ENCODE measurements at regions not wholly inside any gene's neighbourhood (a gene's known extent, or its start where the extent isn't known, plus 50 kb on each side); places are given as distances from the start of the nearest gene placed in this dataset.

DNA sequence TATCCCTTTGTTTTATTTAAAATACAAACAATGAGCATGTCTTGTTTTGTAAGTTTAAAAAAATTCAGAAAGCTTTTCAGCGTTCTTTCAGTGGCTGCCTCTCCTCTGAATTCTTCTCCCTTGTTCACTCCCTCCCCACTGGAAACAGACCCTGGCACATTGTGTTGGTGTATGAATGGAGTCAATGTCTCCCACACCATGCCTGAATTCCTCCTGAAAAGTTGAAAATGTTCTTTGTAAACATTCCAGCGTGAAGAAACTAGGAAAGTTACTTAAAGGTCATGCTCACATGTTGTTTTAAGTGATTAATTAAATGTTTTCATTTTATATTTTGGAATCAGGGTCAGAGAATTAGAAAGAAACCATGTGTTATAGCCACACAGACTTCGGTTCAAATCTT lies 136.9 kb upstream of the DYNLRB2 start:
- Histone ChIP-seq H3K4me1 (ENCODE audit: insufficient read depth) (no peaks in the 10 kb centered on the region), H3K27ac (ENCODE audit: low read depth) (no peak overlapping the region), H3K36me3 (ENCODE audit: insufficient read depth) (no peaks in the 10 kb centered on the region), H3K4me3 (ENCODE audit: low read depth, low read length) (no peak overlapping the region)
- no peak for DNase-seq (ENCODE audit: extremely low spot score)
- WGBS: 29% methylated on average over 3 of the region's 3 CpGs

DNA sequence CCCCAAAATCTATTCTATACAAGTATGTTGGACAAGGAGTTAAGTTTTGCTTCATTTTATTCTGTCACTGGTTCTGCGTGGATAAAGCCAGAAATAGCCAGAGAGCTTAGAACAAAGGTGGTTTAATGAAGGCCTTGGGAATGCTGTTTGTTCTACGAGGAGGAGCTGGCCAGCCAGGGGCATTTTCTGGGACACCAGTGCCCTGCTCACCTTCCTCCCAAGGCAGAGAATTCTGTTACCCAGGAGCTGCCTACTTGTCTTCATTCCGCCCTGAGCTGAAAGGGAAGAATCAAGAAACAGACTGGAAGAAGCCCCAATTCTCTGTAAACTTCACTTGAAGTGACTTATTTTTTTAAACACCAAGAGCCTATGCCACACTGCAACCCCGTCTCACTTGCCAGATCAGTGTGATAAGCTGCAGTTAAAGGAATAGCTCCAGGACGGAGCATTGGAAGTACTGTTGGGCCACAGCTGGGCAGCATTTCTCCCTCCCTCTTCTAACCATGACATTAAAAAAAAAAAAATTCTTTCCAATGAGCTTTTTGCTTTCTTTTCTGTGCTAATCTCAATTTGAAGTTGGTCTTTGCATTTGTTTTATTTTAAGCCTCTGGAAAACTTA lies 149.8 kb upstream of the DYNLRB2 start:
- H3K36me3 ChIP-seq (ENCODE audit: insufficient read depth): no peaks in the 10 kb centered on the region
- no peak overlapping the region for H3K4me3 ChIP-seq (ENCODE audit: low read depth, low read length)
- no peaks in the 10 kb centered on the region for H3K4me1 ChIP-seq (ENCODE audit: insufficient read depth)
- WGBS: 53% methylated on average over 5 of the region's 5 CpGs
- DNase-seq (ENCODE audit: extremely low spot score): no peak
- H3K27ac ChIP-seq (ENCODE audit: low read depth): no peak overlapping the region

GRCh38 chr16:80390046-80390445 lies 150.7 kb upstream of the DYNLRB2 start:
- Histone ChIP-seq H3K4me1 (ENCODE audit: insufficient read depth) (no peaks in the 10 kb centered on the region), H3K36me3 (ENCODE audit: insufficient read depth) (no peaks in the 10 kb centered on the region), H3K4me3 (ENCODE audit: low read depth, low read length) (no peak overlapping the region), H3K27ac (ENCODE audit: low read depth) (no peak overlapping the region)
- no peak for DNase-seq (ENCODE audit: extremely low spot score)
- 76% methylated on average over 4 of the region's 4 CpGs for WGBS

DNA sequence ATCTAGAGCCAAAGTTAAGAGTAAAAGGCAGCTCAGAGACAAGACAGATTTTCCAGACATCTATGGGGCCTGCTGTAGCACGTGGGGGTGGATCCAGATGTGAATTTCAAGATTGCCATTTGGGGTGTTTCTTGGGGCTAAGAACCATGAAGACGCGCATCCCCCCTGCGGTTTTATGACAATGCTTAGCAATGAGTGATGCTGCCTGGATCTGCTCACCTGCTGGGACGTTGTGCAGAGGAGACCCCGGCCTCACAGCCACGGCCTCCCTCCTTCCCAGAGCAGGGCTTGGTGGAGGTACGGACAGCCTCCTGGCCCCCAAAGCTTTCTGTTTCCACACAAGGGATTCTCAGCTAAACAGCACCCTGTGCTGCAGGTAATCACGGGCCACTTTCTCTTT lies 151.5 kb upstream of the DYNLRB2 start:
- no peak overlapping the region for H3K4me3 ChIP-seq (ENCODE audit: low read depth, low read length)
- no peak overlapping the region for H3K27ac ChIP-seq (ENCODE audit: low read depth)
- no peak for DNase-seq (ENCODE audit: extremely low spot score)
- H3K36me3 ChIP-seq (ENCODE audit: insufficient read depth): no peaks in the 10 kb centered on the region
- H3K4me1 ChIP-seq (ENCODE audit: insufficient read depth): no peaks in the 10 kb centered on the region
- WGBS: 74% methylated on average over 9 of the region's 9 CpGs

DNA sequence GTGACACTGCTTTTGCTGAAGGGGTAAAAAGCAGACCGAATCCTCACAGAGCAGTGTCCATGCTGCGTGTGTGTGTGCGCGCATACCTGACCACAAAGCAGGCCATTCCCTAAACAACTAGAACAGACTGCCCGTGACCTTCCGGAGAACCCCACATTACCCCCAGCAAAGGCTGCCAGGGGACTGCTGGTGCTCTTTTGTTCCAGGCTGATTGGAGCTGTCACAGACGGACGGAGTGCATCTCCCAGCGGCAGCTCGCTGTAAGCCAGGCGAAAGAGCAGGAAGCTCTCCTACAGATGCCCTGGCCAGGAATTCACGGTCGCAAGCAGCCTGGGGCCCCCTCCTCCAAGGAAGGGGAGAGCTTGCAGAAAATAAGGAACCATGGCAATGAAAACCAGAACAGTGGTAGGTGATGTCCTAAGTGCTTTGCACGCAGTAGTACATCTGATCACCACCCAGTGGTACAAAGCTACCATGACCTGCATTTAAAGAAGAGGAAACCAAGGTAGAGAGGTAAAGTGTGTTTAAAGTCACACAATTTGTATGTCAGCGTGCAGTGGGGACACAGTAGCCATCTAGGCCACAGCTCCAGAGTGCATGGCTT lies 153.4 kb upstream of the DYNLRB2 start:
- Histone ChIP-seq H3K4me3 (ENCODE audit: low read depth, low read length) (no peak overlapping the region), H3K36me3 (ENCODE audit: insufficient read depth) (no peaks in the 10 kb centered on the region), H3K27ac (ENCODE audit: low read depth) (no peak overlapping the region), H3K4me1 (ENCODE audit: insufficient read depth) (no peaks in the 10 kb centered on the region)
- no peak for DNase-seq (ENCODE audit: extremely low spot score)
- 79% methylated on average over 15 of the region's 15 CpGs for WGBS

DNA sequence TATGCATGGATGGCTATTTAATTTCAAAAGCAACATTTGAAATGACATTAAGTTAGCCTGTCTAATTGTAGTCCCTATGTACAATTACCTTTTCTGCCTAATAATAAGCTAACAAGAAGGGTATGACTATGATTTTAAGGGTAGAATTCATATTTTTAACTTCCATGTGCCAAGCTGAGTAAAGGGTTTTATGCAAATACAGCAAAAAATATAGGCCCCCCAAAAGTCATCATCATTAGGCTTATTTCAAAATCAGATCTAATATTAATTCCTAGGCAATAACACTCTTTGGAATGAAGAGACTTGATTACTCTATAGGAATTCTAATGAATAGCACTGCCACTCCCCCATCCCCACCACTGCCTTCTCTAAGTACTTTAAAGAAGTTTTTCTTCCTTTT lies 155.9 kb upstream of the DYNLRB2 start:
- no peaks in the 10 kb centered on the region for H3K4me1 ChIP-seq (ENCODE audit: insufficient read depth)
- H3K4me3 ChIP-seq (ENCODE audit: low read depth, low read length): no peak overlapping the region
- no peak for DNase-seq (ENCODE audit: extremely low spot score)
- H3K27ac ChIP-seq (ENCODE audit: low read depth): no peak overlapping the region
- no peaks in the 10 kb centered on the region for H3K36me3 ChIP-seq (ENCODE audit: insufficient read depth)

GRCh38 chr16:80380514-80380913 lies 160.3 kb upstream of the DYNLRB2 start:
- Histone ChIP-seq H3K36me3 (ENCODE audit: insufficient read depth) (no peaks in the 10 kb centered on the region), H3K27ac (ENCODE audit: low read depth) (no peak overlapping the region), H3K4me1 (ENCODE audit: insufficient read depth) (no peaks in the 10 kb centered on the region), H3K4me3 (ENCODE audit: low read depth, low read length) (no peak overlapping the region)
- no peak for DNase-seq (ENCODE audit: extremely low spot score)
- 89% methylated on average over 4 of the region's 4 CpGs for WGBS

- Histone ChIP-seq H3K36me3 (ENCODE audit: insufficient read depth) (no peaks in the 10 kb centered on the region), H3K4me1 (ENCODE audit: insufficient read depth) (no peaks in the 10 kb centered on the region), H3K27ac (ENCODE audit: low read depth) (no peak overlapping the region), H3K4me3 (ENCODE audit: low read depth, low read length) (no peak overlapping the region)
- 44% methylated on average over 16 of the region's 16 CpGs for WGBS
- peak; percentile 66 for DNase-seq (ENCODE audit: extremely low spot score)
These were observed 163.5 kb upstream of the DYNLRB2 start for GRCh38 chr16:80377096-80377956.

GRCh38 chr16:80375973-80376372 lies 164.8 kb upstream of the DYNLRB2 start:
- no peaks in the 10 kb centered on the region for H3K36me3 ChIP-seq (ENCODE audit: insufficient read depth)
- no peak overlapping the region for H3K4me3 ChIP-seq (ENCODE audit: low read depth, low read length)
- no peak for DNase-seq (ENCODE audit: extremely low spot score)
- no peaks in the 10 kb centered on the region for H3K4me1 ChIP-seq (ENCODE audit: insufficient read depth)
- H3K27ac ChIP-seq (ENCODE audit: low read depth): no peak overlapping the region

DNA sequence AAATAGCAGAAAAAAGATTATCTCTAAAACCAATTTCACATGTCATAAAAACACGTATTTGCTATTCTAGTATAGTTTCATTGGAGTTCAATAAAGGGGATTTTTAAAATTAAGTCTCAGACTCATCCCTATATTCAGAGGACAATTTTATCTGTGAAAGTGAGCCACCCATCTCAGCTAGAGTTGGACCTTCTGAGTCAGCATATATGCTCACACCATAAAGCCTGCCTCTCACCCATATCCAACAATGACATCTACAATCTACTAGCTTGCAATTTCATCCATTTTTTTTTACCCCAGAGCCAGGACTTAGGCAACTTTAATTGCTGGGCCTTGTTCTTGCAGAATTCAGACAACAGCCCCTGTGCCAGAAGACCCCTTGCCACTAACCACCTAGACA lies 165.3 kb upstream of the DYNLRB2 start:
- no peak for DNase-seq (ENCODE audit: extremely low spot score)
- WGBS: 94% methylated on average over 1 of the region's 1 CpG

DNA sequence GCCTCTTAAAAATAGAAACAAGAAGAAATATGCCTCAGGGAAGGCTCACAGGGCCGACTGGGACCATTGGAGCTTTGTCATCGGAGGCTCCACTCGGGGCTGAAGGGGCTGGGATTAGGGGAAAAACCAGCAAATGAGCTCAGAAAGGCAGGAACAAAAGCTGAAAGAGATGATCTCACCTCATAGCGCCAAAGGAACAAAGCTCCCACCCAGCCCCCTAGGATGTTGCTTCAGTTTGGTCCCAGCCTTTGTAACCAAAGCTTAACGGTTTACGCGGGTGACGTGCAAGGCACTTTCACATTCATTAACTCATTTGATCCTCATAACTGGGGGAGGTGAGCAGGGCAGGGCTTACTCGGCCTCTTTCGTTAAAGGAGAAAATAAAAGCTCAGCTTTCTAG lies 168.5 kb upstream of the DYNLRB2 start:
- Histone ChIP-seq H3K4me1 (ENCODE audit: insufficient read depth) (no peaks in the 10 kb centered on the region), H3K4me3 (ENCODE audit: low read depth, low read length) (no peak overlapping the region), H3K36me3 (ENCODE audit: insufficient read depth) (no peaks in the 10 kb centered on the region), H3K27ac (ENCODE audit: low read depth) (no peak overlapping the region)
- DNase-seq (ENCODE audit: extremely low spot score): no peak
- 94% methylated on average over 10 of the region's 10 CpGs for WGBS

More for the DNA sequence above, 165.3 kb upstream of the DYNLRB2 start:
- H3K4me1 ChIP-seq (ENCODE audit: insufficient read depth): no peaks in the 10 kb centered on the region
- H3K4me3 ChIP-seq (ENCODE audit: low read depth, low read length): no peak overlapping the region
- no peaks in the 10 kb centered on the region for H3K36me3 ChIP-seq (ENCODE audit: insufficient read depth)
- no peak overlapping the region for H3K27ac ChIP-seq (ENCODE audit: low read depth)

- DNase-seq (ENCODE audit: extremely low spot score): peak; percentile 36
- 41% methylated on average over 7 of the region's 7 CpGs for WGBS
- H3K27ac ChIP-seq (ENCODE audit: low read depth): no peak overlapping the region
- H3K4me3 ChIP-seq (ENCODE audit: low read depth, low read length): no peak overlapping the region
- no peaks in the 10 kb centered on the region for H3K36me3 ChIP-seq (ENCODE audit: insufficient read depth)
- no peaks in the 10 kb centered on the region for H3K4me1 ChIP-seq (ENCODE audit: insufficient read depth)
These were observed 171.4 kb upstream of the DYNLRB2 start for GRCh38 chr16:80369138-80369958.

DNA sequence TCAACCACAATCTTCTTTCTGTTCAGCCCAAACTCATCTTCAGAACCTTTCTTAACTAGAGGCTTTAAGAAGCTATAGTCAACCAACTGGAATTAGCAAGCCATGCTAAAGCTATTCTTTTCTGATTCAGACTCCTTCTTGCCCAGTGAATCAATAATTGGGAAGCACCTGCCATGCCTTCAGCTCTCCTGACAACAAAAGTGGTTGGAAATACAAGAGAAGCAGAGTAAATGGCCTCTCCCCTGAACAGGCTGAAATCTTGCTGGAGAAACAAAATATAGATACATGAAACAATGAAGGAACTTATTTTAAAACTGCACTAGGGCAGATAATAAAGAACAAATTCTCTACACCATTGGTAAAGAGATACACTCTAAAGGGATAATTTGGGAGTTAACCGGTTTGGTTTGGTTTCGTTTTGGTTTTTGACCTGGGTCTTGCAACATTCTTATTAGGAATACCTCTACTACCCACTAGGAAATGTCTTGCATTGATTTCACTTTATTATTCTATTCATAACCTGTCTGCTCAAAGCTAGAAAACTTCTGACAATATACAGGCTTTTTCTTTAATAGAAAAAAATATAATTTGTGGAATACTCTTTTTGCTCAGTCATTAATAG lies 173.6 kb upstream of the DYNLRB2 start:
- no peak for DNase-seq (ENCODE audit: extremely low spot score)
- Histone ChIP-seq H3K36me3 (ENCODE audit: insufficient read depth) (no peaks in the 10 kb centered on the region), H3K27ac (ENCODE audit: low read depth) (no peak overlapping the region), H3K4me1 (ENCODE audit: insufficient read depth) (no peaks in the 10 kb centered on the region), H3K4me3 (ENCODE audit: low read depth, low read length) (no peak overlapping the region)
- 83% methylated on average over 2 of the region's 2 CpGs for WGBS

Measured in urinary bladder (tissue), 3 donors.